Endothelial cell of umbilical vein (primary cell): ENCODE measurements at regions not wholly inside any gene's neighbourhood (a gene's known extent, or its start where the extent isn't known, plus 50 kb on each side); places are given as distances from the start of the nearest gene placed in this dataset.

Source experiments
- BruUV-seq: library from RNA; stranded (reverse); fragments of 400-500 nt; replicated peaks from 2 replicates; lab custom pipeline; 2021; lab: Mats Ljungman, UMichigan
- CTCF ChIA-PET: fragments of 300-600, 350-600 bp; sonication (Branson Sonifier 250); formaldehyde crosslinking; loops from one replicate; lab custom pipeline; 2021; ENCODE audit warnings: antibody characterized with exemption, inconsistent platforms; lab: Charles Lee
- POLR2A ChIA-PET: fragments of 300-600, 350-600 bp; sonication (Branson Sonifier 250); formaldehyde crosslinking; loops from one replicate; lab custom pipeline; 2021; ENCODE audit warnings: antibody characterized with exemption, inconsistent platforms; lab: Charles Lee
- DNase-seq: peaks from one replicate; pipeline ENCODE4 v3.0.0-alpha.2; 2011; ENCODE audit warnings: low read depth, low spot score
- FAIRE-seq: peaks from 2 replicates; lab custom pipeline; 2011; peaks lifted over from hg19 to GRCh38; lab: Jason Lieb, UNC
- H2AFZ ChIP-seq: 2 replicates; pipeline ENCODE4 v1.6.0; 2012; ENCODE audit warnings: low read depth, low read length, control low read depth, inconsistent platforms
- H3K27ac ChIP-seq: 2 replicates; pipeline ENCODE4 v1.5.1; 2011; ENCODE audit warnings: low read depth, mild to moderate bottlenecking, control low read depth, low read length, moderate library complexity; ENCODE audit not compliant: insufficient read depth
- H3K27me3 ChIP-seq, 2 experiments: 2 replicates each; pipeline versions ENCODE4 v1.6.0 to v1.6.1; 2011; ENCODE audit warnings: low read length in 2 of 2, mixed read lengths in 1 of 2; ENCODE audit not compliant: control insufficient read depth in 2 of 2, insufficient read depth in 2 of 2
- H3K36me3 ChIP-seq, 2 experiments: 2 replicates in 1 of 2; 3 replicates in 1 of 2; pipeline ENCODE4 v1.5.1; 2011; ENCODE audit warnings: low read length in 2 of 2, mild to moderate bottlenecking in 1 of 2, moderate library complexity in 1 of 2; ENCODE audit not compliant: control insufficient read depth in 2 of 2, insufficient read depth in 2 of 2; ENCODE audit errors: extremely low read depth in 1 of 2
- H3K4me1 ChIP-seq: 3 replicates; pipeline ENCODE4 v1.5.1; 2011; ENCODE audit warnings: mild to moderate bottlenecking, low read length; ENCODE audit not compliant: control insufficient read depth, insufficient read depth; ENCODE audit errors: extremely low read depth
- H3K4me2 ChIP-seq: 2 replicates; pipeline ENCODE4 v1.6.1; 2011; ENCODE audit warnings: low read length, control low read depth, mixed read lengths; ENCODE audit not compliant: insufficient read depth
- H3K4me3 ChIP-seq, 3 experiments: fragments of 200-600 bp in 1 of 3; sonication (generic), shearing (Covaris generic) in 1 of 3; replicated peaks in 1 of 3; 2 replicates each; pipeline ENCODE4 v1.5.1; 2011 to 2016; ENCODE audit warnings: control low read depth in 3 of 3, low read length in 3 of 3, mild to moderate bottlenecking in 2 of 3, inconsistent platforms in 1 of 3, low read depth in 1 of 3, moderate library complexity in 1 of 3; ENCODE audit not compliant: insufficient read depth in 1 of 3
- H3K79me2 ChIP-seq: 2 replicates; pipeline ENCODE4 v1.6.0; 2012; ENCODE audit warnings: low read length, inconsistent platforms; ENCODE audit not compliant: control insufficient read depth, insufficient read depth
- H3K9ac ChIP-seq: replicated peaks from 2 replicates; pipeline ENCODE3; 2011; ENCODE audit warnings: low read length, control low read depth; ENCODE audit not compliant: insufficient read depth; ENCODE audit errors: extremely low read depth
- H3K9me1 ChIP-seq: replicated peaks from 3 replicates; pipeline ENCODE4 v1.6.0; 2011; ENCODE audit warnings: mild to moderate bottlenecking, low read length; ENCODE audit not compliant: control insufficient read depth, insufficient read depth; ENCODE audit errors: extremely low read depth
- H3K9me3 ChIP-seq: replicated peaks from 2 replicates; pipeline ENCODE4 v1.5.1; 2012; ENCODE audit warnings: low read length, inconsistent platforms; ENCODE audit not compliant: control insufficient read depth, insufficient read depth
- H4K20me1 ChIP-seq: replicated peaks from 2 replicates; pipeline ENCODE3; 2011; ENCODE audit warnings: mild to moderate bottlenecking, low read length; ENCODE audit not compliant: control insufficient read depth, insufficient read depth; ENCODE audit errors: extremely low read depth
- EZH2 ChIP-seq: IDR thresholded peaks from 2 replicates; pipeline ENCODE4 v1.6.1; 2012; ENCODE audit warnings: borderline replicate concordance, low read depth, mild to moderate bottlenecking, moderate library complexity, low read length, inconsistent platforms; ENCODE audit not compliant: severe bottlenecking
- FOS ChIP-seq: IDR thresholded peaks from 2 replicates; pipeline ENCODE4 v1.6.1; 2011; ENCODE audit warnings: mild to moderate bottlenecking, low read length, moderate library complexity, borderline replicate concordance; ENCODE audit not compliant: insufficient read depth
- GATA2 ChIP-seq: IDR thresholded peaks from 2 replicates; pipeline ENCODE4 v1.7.0; 2011; ENCODE audit warnings: low read depth, mild to moderate bottlenecking, moderate library complexity, mixed read lengths, low read length; ENCODE audit not compliant: insufficient read length, insufficient read depth
- JUN ChIP-seq: IDR thresholded peaks from 2 replicates; pipeline ENCODE4 v1.6.1; 2011; ENCODE audit warnings: borderline replicate concordance, low read depth; ENCODE audit not compliant: insufficient read length, insufficient read depth
- MYC ChIP-seq: IDR thresholded peaks from one replicate; pipeline ENCODE4 v1.6.1; 2011; ENCODE audit warnings: mild to moderate bottlenecking, low read depth, low read length
- POLR2A ChIP-seq: IDR thresholded peaks from 2 replicates; pipeline ENCODE4 v1.6.1; 2012; ENCODE audit warnings: low read depth, mild to moderate bottlenecking, control low read depth, low read length
- POLR2AphosphoS5 ChIP-seq: IDR thresholded peaks from 2 replicates; pipeline ENCODE4 v1.6.1; 2012; ENCODE audit warnings: low read depth, mild to moderate bottlenecking, control low read depth, low read length, moderate library complexity; ENCODE audit not compliant: insufficient read depth
- dilution Hi-C: fragments of 300-500 bp; cut with MboI; formaldehyde crosslinking; loops from one replicate; pipeline ENCODE4 v1.15.0; 2019; ENCODE audit warnings: low sequenced_read_pairs; ENCODE audit not compliant: extremely low pct_ligation_motif_present
- intact Hi-C: fragments of 100-400 bp; cut with micrococcal nuclease; formaldehyde crosslinking; loops from one replicate; pipeline ENCODE4 v1.10.0; 2022
- TF ChIP-seq, protein P1 (sequence below), 2 donors: IDR thresholded peaks; 1 replicate in 1 of 2; 2 replicates in 1 of 2; pipeline ENCODE4 v1.5.1; 2011; ENCODE audit warnings: low read length in 2 of 2, mild to moderate bottlenecking in 2 of 2, moderate library complexity in 2 of 2, control low read depth in 1 of 2, inconsistent platforms in 1 of 2, low read depth in 1 of 2; ENCODE audit not compliant: insufficient read depth in 1 of 2; ENCODE audit errors: extremely low read depth in 1 of 2

- Histone ChIP-seq H3K27me3 (no peaks in the 10 kb centered on the region), H3K4me3 (no peak overlapping the region), H3K9me3 (no peaks in the 10 kb centered on the region), H3K9me1 (no peaks in the 10 kb centered on the region), H3K27ac (no peak overlapping the region), H3K36me3 (no peaks in the 10 kb centered on the region), H4K20me1 (no peaks in the 10 kb centered on the region), H3K9ac (no peak overlapping the region), H3K4me2 (no peak overlapping the region), H2AFZ (no peak overlapping the region), H3K4me1 (peaks cover 7% of the 10 kb centered on the region), H3K79me2 (no peaks in the 10 kb centered on the region)
- POLR2A ChIA-PET: no interaction called here
- dilution Hi-C loops: no loop called here
- CTCF ChIA-PET: interaction anchor here (1.0 to 2.5 kb wide), 5 partner anchors 22 to 1526 kb away, joined by 3 to 12 read pairs (median 3); no protein-coding TSS in a partner anchor
- FAIRE-seq (no peak), DNase-seq (no peak)
- TF ChIP-seq FOS (no peak), POLR2A (no peak), POLR2AphosphoS5 (no peak), JUN (no peak), MYC (no peak), GATA2 (no peak), EZH2 (no peak)
- TF ChIP-seq, protein P1, sequence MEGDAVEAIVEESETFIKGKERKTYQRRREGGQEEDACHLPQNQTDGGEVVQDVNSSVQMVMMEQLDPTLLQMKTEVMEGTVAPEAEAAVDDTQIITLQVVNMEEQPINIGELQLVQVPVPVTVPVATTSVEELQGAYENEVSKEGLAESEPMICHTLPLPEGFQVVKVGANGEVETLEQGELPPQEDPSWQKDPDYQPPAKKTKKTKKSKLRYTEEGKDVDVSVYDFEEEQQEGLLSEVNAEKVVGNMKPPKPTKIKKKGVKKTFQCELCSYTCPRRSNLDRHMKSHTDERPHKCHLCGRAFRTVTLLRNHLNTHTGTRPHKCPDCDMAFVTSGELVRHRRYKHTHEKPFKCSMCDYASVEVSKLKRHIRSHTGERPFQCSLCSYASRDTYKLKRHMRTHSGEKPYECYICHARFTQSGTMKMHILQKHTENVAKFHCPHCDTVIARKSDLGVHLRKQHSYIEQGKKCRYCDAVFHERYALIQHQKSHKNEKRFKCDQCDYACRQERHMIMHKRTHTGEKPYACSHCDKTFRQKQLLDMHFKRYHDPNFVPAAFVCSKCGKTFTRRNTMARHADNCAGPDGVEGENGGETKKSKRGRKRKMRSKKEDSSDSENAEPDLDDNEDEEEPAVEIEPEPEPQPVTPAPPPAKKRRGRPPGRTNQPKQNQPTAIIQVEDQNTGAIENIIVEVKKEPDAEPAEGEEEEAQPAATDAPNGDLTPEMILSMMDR (IDR thresholded peaks at IDR 0.05; ENCODE audit: extremely low read depth in 1 of 2, insufficient read depth in 1 of 2, low read depth in 1 of 2, low read length in 2 of 2): no peak
- BruUV-seq: no TSS peak
- intact Hi-C loops: no loop called here
These were observed 412.8 kb upstream of the TGFBR2 start for GRCh38 chr3:30193625-30194044.
